ENCODE measurements at regions not wholly inside any gene's neighbourhood (a gene's known extent, or its start where the extent isn't known, plus 50 kb on each side); places are given as distances from the start of the nearest gene placed in this dataset.

DNA sequence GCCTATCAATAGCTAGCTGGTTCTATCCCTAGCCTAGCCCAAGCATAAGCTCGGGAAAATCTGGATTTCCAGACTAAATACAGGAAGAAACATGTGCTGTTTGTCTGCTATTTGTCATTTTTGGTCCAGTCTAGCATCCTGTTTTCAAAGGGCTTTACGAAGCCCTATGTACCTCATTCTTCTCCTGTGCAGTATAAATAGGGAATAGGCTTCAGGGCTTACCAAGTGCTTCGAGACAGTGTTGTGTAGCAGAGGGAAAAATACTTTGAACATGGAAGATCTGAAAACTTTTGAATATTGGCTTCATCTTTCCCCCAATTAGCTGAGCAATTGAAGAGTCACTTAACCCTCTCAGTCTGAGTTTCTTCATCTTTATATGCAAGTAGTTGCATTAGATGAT, 679.8 kb downstream of the TDRD15 start (continued):
- TF ChIP-seq, protein P1, sequence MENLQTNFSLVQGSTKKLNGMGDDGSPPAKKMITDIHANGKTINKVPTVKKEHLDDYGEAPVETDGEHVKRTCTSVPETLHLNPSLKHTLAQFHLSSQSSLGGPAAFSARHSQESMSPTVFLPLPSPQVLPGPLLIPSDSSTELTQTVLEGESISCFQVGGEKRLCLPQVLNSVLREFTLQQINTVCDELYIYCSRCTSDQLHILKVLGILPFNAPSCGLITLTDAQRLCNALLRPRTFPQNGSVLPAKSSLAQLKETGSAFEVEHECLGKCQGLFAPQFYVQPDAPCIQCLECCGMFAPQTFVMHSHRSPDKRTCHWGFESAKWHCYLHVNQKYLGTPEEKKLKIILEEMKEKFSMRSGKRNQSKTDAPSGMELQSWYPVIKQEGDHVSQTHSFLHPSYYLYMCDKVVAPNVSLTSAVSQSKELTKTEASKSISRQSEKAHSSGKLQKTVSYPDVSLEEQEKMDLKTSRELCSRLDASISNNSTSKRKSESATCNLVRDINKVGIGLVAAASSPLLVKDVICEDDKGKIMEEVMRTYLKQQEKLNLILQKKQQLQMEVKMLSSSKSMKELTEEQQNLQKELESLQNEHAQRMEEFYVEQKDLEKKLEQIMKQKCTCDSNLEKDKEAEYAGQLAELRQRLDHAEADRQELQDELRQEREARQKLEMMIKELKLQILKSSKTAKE (CRISPR knock-in tag; IDR thresholded peaks at IDR 0.05; ENCODE audit: borderline replicate concordance), result no peak
- TF ChIP-seq, protein P2, sequence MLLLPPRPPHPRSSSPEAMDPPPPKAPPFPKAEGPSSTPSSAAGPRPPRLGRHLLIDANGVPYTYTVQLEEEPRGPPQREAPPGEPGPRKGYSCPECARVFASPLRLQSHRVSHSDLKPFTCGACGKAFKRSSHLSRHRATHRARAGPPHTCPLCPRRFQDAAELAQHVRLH (CRISPR knock-in tag; IDR thresholded peaks at IDR 0.05; ENCODE audit: borderline replicate concordance, low read depth), result no peak
- TF ChIP-seq NFYC (CRISPR knock-in tag; IDR thresholded peaks at IDR 0.05) (no peak), ZNF530 (CRISPR knock-in tag; IDR thresholded peaks at IDR 0.05; ENCODE audit: low read depth) (no peak), EZH2 (conservative IDR thresholded peaks at IDR 0.05; ENCODE audit: low read depth, low read length) (no peak), NFKB2 (CRISPR knock-in tag; IDR thresholded peaks at IDR 0.05; ENCODE audit: borderline replicate concordance) (no peak), CREM (IDR thresholded peaks at IDR 0.05) (no peak), CREM (CRISPR knock-in tag; IDR thresholded peaks at IDR 0.05) (no peak)
- TF ChIP-seq, protein P3, sequence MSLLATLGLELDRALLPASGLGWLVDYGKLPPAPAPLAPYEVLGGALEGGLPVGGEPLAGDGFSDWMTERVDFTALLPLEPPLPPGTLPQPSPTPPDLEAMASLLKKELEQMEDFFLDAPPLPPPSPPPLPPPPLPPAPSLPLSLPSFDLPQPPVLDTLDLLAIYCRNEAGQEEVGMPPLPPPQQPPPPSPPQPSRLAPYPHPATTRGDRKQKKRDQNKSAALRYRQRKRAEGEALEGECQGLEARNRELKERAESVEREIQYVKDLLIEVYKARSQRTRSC (CRISPR knock-in tag; IDR thresholded peaks at IDR 0.05; ENCODE audit: low read depth), result no peak
- TF ChIP-seq, protein P4, sequence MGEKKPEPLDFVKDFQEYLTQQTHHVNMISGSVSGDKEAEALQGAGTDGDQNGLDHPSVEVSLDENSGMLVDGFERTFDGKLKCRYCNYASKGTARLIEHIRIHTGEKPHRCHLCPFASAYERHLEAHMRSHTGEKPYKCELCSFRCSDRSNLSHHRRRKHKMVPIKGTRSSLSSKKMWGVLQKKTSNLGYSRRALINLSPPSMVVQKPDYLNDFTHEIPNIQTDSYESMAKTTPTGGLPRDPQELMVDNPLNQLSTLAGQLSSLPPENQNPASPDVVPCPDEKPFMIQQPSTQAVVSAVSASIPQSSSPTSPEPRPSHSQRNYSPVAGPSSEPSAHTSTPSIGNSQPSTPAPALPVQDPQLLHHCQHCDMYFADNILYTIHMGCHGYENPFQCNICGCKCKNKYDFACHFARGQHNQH (CRISPR knock-in tag; IDR thresholded peaks at IDR 0.05), result no peak
- TF ChIP-seq, protein P5, sequence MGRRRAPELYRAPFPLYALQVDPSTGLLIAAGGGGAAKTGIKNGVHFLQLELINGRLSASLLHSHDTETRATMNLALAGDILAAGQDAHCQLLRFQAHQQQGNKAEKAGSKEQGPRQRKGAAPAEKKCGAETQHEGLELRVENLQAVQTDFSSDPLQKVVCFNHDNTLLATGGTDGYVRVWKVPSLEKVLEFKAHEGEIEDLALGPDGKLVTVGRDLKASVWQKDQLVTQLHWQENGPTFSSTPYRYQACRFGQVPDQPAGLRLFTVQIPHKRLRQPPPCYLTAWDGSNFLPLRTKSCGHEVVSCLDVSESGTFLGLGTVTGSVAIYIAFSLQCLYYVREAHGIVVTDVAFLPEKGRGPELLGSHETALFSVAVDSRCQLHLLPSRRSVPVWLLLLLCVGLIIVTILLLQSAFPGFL (CRISPR knock-in tag; IDR thresholded peaks at IDR 0.05), result no peak

Data from HepG2 (cell line).